GM21390 (cell line): ENCODE measurements at regions not wholly inside any gene's neighbourhood (a gene's known extent, or its start where the extent isn't known, plus 50 kb on each side); places are given as distances from the start of the nearest gene placed in this dataset.

Experiments used
- ATAC-seq: cut with Tn5 transposase; IDR thresholded peaks from one replicate; pipeline ENCODE4 v1.9.1; 2021; ENCODE audit not compliant: unreplicated experiment

DNA sequence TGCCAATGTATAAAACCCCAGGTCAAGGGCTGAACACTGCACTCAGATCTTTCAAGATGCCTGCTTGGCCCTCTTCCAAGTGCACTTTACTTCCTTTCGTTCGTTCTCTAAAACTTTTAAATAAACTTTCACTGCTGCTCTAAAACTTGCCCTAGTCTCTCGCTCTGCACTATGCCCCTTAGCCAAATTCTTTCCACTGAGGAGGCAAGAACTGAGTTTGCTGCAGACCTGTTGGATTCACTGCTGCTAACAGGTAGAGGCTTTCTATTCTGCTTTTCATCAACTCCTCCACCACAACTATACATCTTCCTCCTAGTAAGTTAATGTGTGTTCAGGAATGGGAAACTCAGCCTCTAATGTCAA is 467.9 kb downstream of the MBD2 start:
- no peak for ATAC-seq

DNA sequence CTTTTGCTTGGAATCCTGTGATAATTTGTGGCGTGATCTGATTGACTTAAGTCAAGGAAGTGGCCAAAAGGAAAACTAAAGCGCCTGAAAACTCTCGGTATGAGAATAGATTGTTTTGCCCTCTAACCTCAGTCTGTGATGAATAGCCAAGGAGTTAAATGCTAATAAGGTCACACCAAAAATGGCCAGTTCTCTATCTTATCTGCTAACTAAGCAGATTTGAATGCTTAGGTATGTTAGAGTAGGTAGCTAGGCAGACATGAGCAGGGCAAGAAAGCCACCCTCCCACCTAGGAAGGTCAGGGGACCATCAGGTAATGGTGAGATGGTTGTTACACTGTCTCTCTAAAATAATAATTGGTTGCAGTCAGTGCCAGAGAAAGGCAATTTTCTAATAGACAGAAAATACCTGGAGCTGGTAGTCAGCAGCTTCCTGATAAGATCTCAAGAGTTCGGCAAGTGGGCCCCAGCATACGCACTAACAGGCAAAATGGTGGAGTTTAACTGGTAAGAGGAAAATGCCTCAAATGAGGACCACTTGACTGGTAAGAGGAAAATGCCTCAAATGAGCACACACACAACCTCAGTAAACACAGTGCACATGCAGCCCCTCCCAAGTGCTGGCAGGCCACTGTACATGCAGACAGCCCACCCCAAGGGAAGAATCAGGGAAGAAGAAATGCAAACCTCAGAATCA is 468.4 kb downstream of the MBD2 start:
- ATAC-seq: no peak

DNA sequence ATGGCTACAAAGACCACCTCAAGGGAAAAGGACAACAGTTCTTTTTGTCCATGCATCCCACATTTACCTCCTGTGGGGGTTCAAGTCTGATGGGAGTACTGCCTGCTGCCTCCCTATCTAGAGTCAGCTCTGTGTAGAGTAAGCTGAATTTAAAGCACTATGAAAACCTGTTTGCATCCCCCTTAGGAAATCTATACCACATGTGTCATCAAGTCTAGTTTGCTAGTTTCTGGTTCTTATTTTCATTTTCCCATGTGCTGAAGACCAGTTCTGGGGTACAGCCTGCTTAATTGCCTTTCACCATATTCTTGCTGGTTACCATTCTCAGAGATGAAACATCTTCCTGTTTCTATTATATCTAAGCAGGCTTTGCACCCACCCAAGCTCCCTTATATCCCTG is 470.3 kb downstream of the MBD2 start:
- ATAC-seq: no peak

DNA sequence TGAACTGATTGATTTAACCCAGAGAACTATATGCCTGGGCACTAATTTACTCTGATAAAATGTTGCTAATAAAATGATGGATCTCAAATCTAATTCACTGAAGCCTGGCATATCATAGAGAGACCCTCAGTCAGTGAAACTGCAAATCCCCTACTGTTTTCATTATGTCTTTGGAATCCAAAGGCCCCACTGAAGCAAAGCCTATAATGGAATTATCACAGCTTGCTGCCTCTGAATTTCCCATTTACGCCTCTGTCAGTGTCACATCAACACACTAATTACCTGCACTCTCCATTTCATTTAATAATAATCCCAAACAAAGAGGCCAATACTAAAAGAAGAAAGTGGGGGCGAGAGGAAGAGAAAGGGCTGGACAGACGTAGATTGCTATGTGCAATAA is 470.9 kb downstream of the MBD2 start:
- no peak for ATAC-seq

DNA sequence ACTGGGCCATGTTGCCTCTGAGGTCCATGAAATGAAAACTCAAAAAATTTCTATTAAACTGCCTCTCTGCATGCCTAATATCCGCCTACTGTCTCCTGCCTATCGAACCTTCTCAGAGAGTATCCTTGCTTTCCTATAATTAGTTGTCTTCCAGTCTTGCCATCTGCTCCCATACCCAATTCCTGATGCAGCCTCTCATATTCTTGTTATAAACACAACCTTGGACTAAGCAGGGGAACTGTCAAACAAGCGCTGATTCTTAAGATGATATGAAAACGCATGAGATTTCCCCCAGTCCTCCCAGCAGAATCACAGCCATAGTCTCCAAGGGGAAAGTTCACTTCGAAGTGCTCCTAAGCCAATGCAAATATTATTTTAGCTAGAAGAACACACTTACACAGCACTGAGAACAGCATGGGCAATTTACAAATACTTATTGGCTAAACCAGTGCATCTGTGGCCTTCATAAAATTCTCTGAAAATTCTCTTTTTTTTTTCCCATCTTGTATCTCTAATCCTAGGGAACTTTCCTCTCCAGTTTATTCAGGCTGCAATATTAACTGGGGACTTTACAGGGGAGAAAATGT is 471.6 kb downstream of the MBD2 start:
- no peak for ATAC-seq

DNA sequence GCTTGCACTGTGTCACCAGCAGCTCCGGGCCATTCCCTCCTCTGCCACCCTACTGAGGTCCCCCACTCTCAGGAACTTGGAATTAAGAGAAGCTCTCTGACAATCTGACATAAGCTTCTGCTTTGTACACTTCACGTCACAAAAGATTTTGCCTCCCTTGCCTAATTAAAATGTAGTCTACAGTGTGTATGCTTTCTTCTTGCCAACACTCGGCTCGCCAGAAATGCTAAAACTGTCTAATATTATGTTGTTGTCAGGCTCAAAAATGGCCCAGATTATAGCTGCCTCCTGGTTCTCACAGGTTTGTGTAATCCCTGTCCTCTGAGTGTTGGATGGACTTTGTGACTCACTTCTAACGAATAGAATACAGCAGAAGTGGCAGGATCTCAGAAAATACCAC is 474.7 kb downstream of the MBD2 start:
- no peak for ATAC-seq

GRCh38 chr18:53747663-53748160 is 476.8 kb downstream of the MBD2 start:
- ATAC-seq: no peak

DNA sequence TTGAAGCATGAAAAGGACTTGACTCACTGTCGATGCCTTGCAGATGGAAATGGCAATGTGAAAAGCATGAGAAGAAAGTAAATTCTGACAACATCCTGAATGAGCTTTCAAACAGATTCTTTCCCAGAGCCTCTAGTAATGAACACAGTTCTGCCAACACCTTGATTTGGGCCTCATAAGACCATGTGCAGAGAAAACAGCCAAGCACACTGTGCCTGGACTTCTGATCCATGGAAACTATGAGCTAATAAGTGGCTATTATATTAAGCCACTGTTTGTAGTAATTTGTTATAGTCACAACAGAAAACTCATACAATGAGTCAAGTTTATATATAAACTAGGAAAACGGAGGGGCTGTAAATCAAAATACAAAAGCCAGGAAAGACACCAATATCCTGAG is 477.3 kb downstream of the MBD2 start:
- ATAC-seq: no peak

DNA sequence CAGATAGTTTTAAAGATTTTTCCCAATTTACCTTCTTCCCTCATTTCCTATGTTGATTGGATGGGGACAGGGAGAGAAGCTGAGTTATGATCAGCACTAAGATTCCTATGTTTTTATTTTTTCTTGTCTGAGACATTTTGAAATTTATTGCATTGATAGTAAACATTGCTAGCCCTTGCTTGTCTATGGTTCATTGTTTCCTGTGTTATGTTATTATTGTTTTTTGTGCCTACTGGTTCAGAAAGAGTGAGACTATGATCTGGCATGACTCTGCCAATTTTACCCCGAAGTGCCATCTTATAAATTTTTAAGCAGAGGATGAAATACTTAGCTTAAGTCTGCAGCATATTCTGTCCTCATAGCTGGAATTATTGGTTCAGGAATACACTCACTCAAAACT is 478.5 kb downstream of the MBD2 start:
- no peak for ATAC-seq

DNA sequence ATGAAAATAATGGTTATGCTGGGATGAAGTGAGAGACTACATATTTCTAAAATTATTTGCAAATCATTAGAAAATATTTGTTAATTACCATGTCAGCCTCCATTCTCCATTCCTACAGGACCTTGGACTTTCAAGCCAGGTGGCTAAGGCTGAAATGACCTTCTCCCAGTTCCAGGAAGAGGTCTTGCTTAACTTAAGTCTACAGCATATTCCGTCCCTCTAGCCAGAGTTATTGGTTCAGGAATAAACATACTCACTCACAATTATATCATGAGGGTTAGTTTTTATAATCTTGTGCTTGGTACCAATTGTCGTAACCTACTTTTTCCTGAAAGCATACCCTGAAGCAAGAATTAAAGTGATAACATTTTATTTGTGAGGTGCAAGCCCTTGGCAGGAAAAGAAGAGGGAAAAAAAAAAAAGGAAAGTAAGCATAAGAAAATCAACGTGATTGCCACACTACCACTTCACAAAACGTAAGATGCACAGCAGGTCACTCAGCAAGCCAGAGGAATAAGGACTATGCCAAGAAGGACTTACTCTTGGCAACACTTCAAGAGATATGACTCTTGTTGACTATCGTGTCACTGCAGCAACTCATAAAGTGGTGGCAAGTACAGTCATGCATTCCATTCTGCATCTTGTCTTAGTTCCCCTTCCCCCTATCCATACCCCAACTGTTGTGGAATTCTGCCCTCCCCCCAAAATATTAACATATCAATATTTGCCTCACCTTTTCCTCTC is 479.1 kb downstream of the MBD2 start:
- ATAC-seq: no peak

DNA sequence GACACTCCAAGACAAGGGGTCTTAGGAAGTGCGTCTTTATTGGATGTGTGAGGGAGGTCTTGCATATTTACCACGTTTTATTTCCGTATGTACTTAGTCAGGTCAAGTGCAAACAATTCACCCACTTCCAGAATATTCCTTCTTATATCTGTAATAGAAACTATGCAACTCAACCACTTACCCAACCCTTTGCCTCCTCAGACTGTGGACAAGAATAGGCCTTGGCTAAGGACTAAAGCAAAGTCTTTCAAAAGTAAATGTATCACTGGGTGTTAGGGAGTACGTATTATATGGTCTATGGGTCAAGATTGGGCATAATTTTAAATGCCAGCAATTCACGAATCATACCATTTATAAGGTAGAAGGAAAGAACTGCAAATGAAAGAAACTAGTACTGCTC is 484.8 kb downstream of the MBD2 start:
- no peak for ATAC-seq

- ATAC-seq: no peak
Observed at GRCh38 chr18:53735526-53735925, 488.9 kb downstream of the MBD2 start.

DNA sequence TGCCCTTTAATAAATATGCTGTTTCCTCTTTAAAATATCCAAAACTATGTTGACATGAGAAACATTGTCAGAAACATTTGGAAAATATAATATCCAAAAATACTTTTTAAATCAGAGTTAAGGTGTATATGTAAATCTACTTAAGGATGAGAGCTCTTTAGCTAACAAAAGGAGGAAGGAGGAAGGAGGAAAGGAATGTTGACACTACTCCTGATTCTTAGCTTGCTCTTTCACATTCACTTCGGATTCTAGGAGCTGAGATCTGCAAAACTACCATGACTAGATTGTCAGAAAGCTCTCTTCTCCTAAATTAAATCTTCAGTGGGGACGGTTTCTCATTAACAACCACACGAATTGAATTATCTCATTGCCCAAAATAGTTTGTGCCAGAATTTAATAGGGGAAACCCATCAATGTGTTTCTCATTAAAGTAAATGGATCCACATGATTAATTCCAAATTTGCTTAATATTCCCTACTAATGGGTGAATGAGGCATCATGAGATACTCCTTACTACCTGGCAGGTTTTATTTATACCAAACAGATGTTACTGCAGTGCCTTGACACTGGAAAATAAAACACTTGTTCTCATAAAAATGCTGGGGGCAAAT is 509.1 kb downstream of the MBD2 start:
- no peak for ATAC-seq

DNA sequence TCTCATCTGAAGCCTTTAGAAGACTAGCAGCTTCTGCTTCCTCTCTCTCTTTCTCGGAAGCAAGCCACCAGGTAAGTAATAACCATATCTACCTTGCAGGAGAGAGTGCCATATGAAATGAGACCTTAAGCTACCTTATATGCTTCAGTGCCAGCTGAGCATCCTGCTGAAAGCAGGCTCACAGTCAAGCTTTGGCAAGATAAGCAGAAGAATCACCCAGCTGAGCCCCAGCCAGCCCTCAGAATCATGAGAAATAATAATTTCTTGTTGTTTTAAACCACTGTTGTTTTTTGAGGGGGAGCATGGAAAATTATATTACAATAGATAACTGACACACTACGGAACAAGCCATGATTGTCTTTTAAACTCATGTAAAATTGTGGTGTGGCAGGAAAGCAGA is 514.4 kb downstream of the MBD2 start:
- ATAC-seq: no peak

DNA sequence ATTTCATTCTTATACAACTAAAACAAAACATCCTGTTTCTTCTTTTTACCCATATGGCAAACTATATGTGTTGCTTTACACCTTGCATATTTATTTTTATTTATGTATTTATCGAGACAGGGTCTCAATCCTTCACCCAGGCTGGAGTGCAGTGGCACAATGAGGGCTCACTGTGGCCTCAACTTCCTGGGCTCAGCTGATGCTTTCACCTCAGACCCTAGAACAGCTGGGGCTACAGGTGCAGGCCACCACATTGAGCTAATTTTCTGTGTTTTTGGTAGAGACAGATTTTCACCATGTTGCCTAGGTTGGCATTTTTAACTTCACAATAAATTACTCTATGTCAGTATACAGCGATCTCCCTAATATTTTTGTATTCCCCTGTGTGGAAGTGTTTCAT is 522.0 kb downstream of the MBD2 start:
- ATAC-seq: no peak

DNA sequence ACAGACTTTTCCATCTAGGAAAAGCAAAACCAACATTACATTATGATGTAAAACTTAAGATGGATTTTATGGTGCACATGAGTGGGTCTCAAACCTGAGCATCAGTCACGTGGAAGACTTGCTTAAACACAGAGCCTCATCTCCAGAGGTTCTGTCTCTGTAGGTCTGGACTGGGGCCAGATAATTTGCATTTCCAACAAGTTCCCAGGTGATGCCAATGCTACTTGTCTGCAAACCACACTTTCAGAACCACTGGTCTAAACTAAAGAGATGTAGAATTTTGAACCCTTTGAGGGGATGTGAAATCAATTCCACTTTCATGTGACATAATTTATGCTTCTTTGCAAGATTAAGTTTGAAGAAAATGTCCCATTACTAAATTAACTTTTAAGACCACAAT is 522.8 kb downstream of the MBD2 start:
- no peak for ATAC-seq

- ATAC-seq: no peak
Observed at GRCh38 chr18:53698907-53699306, 525.6 kb downstream of the MBD2 start.

- no peak for ATAC-seq
Observed at GRCh38 chr18:53689886-53690285, 534.6 kb downstream of the MBD2 start.

- ATAC-seq: no peak
Observed at GRCh38 chr18:53686965-53687364, 537.5 kb downstream of the MBD2 start.

GRCh38 chr18:53682796-53683195 is 541.7 kb downstream of the MBD2 start:
- ATAC-seq: no peak

DNA sequence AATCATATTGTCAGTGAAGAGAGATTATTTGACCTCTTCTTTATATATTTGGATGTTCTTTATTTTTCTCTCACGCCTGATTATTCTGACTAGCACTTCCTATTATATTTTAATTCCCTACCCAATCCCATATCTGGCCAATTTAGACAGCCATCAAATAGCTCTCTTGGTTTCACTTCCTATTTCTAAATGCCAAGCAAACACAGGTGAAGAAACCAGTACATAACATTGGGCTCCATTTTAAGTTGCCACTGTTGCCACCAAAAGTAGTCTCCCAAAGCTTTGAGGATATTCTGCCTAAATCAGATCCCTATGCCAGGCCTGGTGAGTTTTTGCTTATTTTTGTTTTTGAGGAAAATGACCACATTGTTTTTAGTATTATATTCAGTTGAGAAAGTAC is 547.0 kb downstream of the MBD2 start:
- ATAC-seq: no peak

DNA sequence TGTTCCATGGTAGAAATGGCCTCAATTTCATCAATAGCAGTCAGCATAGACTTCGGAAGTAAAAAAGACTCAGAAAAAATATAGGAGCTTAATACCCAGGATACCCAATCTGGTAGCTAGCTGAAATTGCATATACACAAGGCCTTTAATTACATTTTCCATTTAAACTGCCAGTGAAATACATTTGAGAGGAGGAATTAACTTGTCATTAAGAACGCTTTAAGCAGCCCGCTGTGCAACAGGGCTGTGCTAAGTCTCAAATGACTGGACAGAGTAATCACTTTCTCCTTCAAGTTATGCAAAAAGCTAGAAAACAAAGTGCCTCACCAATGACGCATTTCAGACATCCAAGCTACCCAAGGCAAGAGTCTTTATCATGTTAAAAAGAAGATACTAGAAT is 558.8 kb downstream of the MBD2 start:
- no peak for ATAC-seq
